ENCODE measurements at regions not wholly inside any gene's neighbourhood (a gene's known extent, or its start where the extent isn't known, plus 50 kb on each side); places are given as distances from the start of the nearest gene placed in this dataset.

GRCh38 chr2:34666821-34667220 is 1067.7 kb upstream of the FAM98A start:
- no peak for TF ChIP-seq EZH2 (IDR thresholded peaks at IDR 0.05; ENCODE audit: borderline replicate concordance, low read depth, low read length, poor library complexity, severe bottlenecking)
- TF ChIP-seq CTCF (conservative IDR thresholded peaks at IDR 0.05; ENCODE audit: low read depth, low read length): no peak
- intact Hi-C loops (cut with micrococcal nuclease; ENCODE audit: unreplicated experiment): no loop called here
- no peaks in the 10 kb centered on the region for H3K9me3 ChIP-seq (ENCODE audit: low read depth, low read length, poor library complexity, severe bottlenecking)
- no peak overlapping the region for H3K4me3 ChIP-seq (ENCODE audit: low read depth, low read length, poor library complexity, severe bottlenecking)
- no peak overlapping the region for H3K27ac ChIP-seq (ENCODE audit: low read depth, low read length, poor library complexity, severe bottlenecking)
- ChIA-PET CTCF (no interaction called here), POLR2A (ENCODE audit: low non-redundant PET) (no interaction called here)
- DNase-seq (ENCODE audit: low spot score): no peak
- H3K36me3 ChIP-seq (ENCODE audit: insufficient read depth, low read length, poor library complexity, severe bottlenecking): no peaks in the 10 kb centered on the region
- no peaks in the 10 kb centered on the region for H3K4me1 ChIP-seq (ENCODE audit: insufficient read depth, low read length, poor library complexity, severe bottlenecking)
- no peaks in the 10 kb centered on the region for H3K27me3 ChIP-seq (replicated peaks; ENCODE audit: insufficient read depth, low read depth, low read length, poor library complexity)
- no TSS peak for BruUV-seq (replicated peaks)

DNA sequence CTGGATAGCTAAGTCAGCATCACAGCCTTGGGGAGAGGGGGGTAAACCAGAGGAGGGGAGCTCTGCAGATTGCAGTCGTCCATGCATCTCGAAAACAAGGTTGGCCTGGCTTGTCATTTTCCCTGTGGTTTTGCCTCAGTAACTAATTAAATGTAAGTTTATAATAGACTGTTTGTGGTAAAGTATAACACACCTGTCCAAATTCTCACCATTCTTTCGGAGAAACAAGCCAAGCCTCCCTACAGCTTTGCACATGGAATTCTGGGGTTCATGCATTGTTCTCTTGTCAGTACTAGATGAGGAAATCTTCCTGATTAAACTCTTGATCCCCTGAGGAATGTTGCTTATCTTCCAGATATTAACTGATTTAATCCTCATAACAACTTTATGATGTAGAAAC is 1065.2 kb upstream of the FAM98A start:
- TF ChIP-seq EZH2 (IDR thresholded peaks at IDR 0.05; ENCODE audit: borderline replicate concordance, low read depth, low read length, poor library complexity, severe bottlenecking) (no peak), CTCF (conservative IDR thresholded peaks at IDR 0.05; ENCODE audit: low read depth, low read length) (no peak)
- no peaks in the 10 kb centered on the region for H3K9me3 ChIP-seq (ENCODE audit: low read depth, low read length, poor library complexity, severe bottlenecking)

GRCh38 chr2:34663314-34663713 is 1064.2 kb upstream of the FAM98A start:
- no TSS peak for BruUV-seq (replicated peaks)
- DNase-seq (ENCODE audit: low spot score): no peak
- ChIA-PET CTCF (no interaction called here), POLR2A (ENCODE audit: low non-redundant PET) (no interaction called here)
- Histone ChIP-seq H3K36me3 (ENCODE audit: insufficient read depth, low read length, poor library complexity, severe bottlenecking) (no peaks in the 10 kb centered on the region), H3K4me3 (ENCODE audit: low read depth, low read length, poor library complexity, severe bottlenecking) (no peak overlapping the region), H3K4me1 (ENCODE audit: insufficient read depth, low read length, poor library complexity, severe bottlenecking) (no peaks in the 10 kb centered on the region), H3K9me3 (ENCODE audit: low read depth, low read length, poor library complexity, severe bottlenecking) (no peaks in the 10 kb centered on the region), H3K27me3 (replicated peaks; ENCODE audit: insufficient read depth, low read depth, low read length, poor library complexity) (no peaks in the 10 kb centered on the region), H3K27ac (ENCODE audit: low read depth, low read length, poor library complexity, severe bottlenecking) (no peak overlapping the region)
- intact Hi-C loops (cut with micrococcal nuclease; ENCODE audit: unreplicated experiment): no loop called here
- TF ChIP-seq CTCF (conservative IDR thresholded peaks at IDR 0.05; ENCODE audit: low read depth, low read length) (no peak), EZH2 (IDR thresholded peaks at IDR 0.05; ENCODE audit: borderline replicate concordance, low read depth, low read length, poor library complexity, severe bottlenecking) (no peak)

More for the DNA sequence above, 1065.2 kb upstream of the FAM98A start:
- no peak overlapping the region for H3K27ac ChIP-seq (ENCODE audit: low read depth, low read length, poor library complexity, severe bottlenecking)
- DNase-seq (ENCODE audit: low spot score): no peak
- H3K27me3 ChIP-seq (replicated peaks; ENCODE audit: insufficient read depth, low read depth, low read length, poor library complexity): no peaks in the 10 kb centered on the region
- H3K4me3 ChIP-seq (ENCODE audit: low read depth, low read length, poor library complexity, severe bottlenecking): no peak overlapping the region
- ChIA-PET CTCF (no interaction called here), POLR2A (ENCODE audit: low non-redundant PET) (no interaction called here)
- BruUV-seq (replicated peaks): no TSS peak
- intact Hi-C loops (cut with micrococcal nuclease; ENCODE audit: unreplicated experiment): no loop called here
- no peaks in the 10 kb centered on the region for H3K4me1 ChIP-seq (ENCODE audit: insufficient read depth, low read length, poor library complexity, severe bottlenecking)
- H3K36me3 ChIP-seq (ENCODE audit: insufficient read depth, low read length, poor library complexity, severe bottlenecking): no peaks in the 10 kb centered on the region
